SK-N-SH treated with all-trans-retinoic acid at 6 μM for 48 hours (cell line): ENCODE measurements at regions not wholly inside any gene's neighbourhood (a gene's known extent, or its start where the extent isn't known, plus 50 kb on each side); places are given as distances from the start of the nearest gene placed in this dataset.

Source experiments
- ATAC-seq: fragments of 200-7000 bp; cut with Tn5 transposase; 3 replicates; pipeline ENCODE4 v1.9.1; 2020; ENCODE audit warnings: mild to moderate bottlenecking, moderate library complexity
- ARNTL ChIP-seq: fragments of 450-650 bp; formaldehyde crosslinking; IDR thresholded peaks from 2 replicates; pipeline ENCODE4 v1.5.0; 2020; ENCODE audit warnings: low read depth, mild to moderate bottlenecking, moderate library complexity, borderline replicate concordance
- BACH2 ChIP-seq: fragments of 250-450 bp; sonication (Bioruptor Pico); IDR thresholded peaks from 2 replicates; pipeline ENCODE4 v1.9.0; 2021; ENCODE audit warnings: mild to moderate bottlenecking, borderline replicate concordance
- CREB5 ChIP-seq: fragments of 250-450 bp; sonication (Bioruptor Pico); IDR thresholded peaks from 2 replicates; pipeline ENCODE4 v1.5.1; 2020; ENCODE audit warnings: low read depth, mild to moderate bottlenecking, moderate library complexity
- CSDC2 ChIP-seq: fragments of 250-450 bp; sonication (Bioruptor Pico); IDR thresholded peaks from 2 replicates; pipeline ENCODE4 v1.5.0; 2020; ENCODE audit warnings: mild to moderate bottlenecking, moderate library complexity
- CSRNP3 ChIP-seq: fragments of 250-450 bp; sonication (Bioruptor Pico); IDR thresholded peaks from 2 replicates; pipeline ENCODE4 v1.5.1; 2021; ENCODE audit warnings: mild to moderate bottlenecking, moderate library complexity
- ESRRG ChIP-seq: fragments of 250-450 bp; sonication (Bioruptor Pico); IDR thresholded peaks from 2 replicates; pipeline ENCODE4 v1.6.1; 2021; ENCODE audit warnings: mild to moderate bottlenecking
- GLIS3 ChIP-seq: fragments of 250-450 bp; sonication (Bioruptor Pico); IDR thresholded peaks from 2 replicates; pipeline ENCODE4 v1.5.0; 2020; ENCODE audit warnings: mild to moderate bottlenecking, moderate library complexity
- ISL1 ChIP-seq: fragments of 250-450 bp; sonication (Bioruptor Pico); IDR thresholded peaks from 2 replicates; pipeline ENCODE4 v2.1.2; 2022; ENCODE audit warnings: mild to moderate bottlenecking, moderate library complexity
- OSR1 ChIP-seq: fragments of 250-450 bp; sonication (Bioruptor Pico); IDR thresholded peaks from 2 replicates; pipeline ENCODE4 v1.8.0; 2022; ENCODE audit warnings: moderate library complexity, mild to moderate bottlenecking, inconsistent platforms
- PATZ1 ChIP-seq: fragments of 250-450 bp; sonication (Bioruptor Pico); IDR thresholded peaks from 2 replicates; pipeline ENCODE4 v1.8.0; 2020; ENCODE audit warnings: mild to moderate bottlenecking, moderate library complexity, borderline replicate concordance
- PPARA ChIP-seq: fragments of 250-450 bp; sonication (Bioruptor Pico); IDR thresholded peaks from 2 replicates; pipeline ENCODE4 v1.5.0; 2020; ENCODE audit warnings: mild to moderate bottlenecking, borderline replicate concordance
- SNAI2 ChIP-seq: fragments of 250-450 bp; sonication (Bioruptor Pico); IDR thresholded peaks from 2 replicates; pipeline ENCODE4 v1.5.0; 2020; ENCODE audit warnings: mild to moderate bottlenecking, moderate library complexity
- TCF4 ChIP-seq: fragments of 250-450 bp; sonication (Bioruptor Pico); IDR thresholded peaks from 2 replicates; pipeline ENCODE4 v1.8.0; 2021; ENCODE audit warnings: mild to moderate bottlenecking, moderate library complexity, borderline replicate concordance
- TOX ChIP-seq: fragments of 250-450 bp; sonication (Bioruptor Pico); IDR thresholded peaks from 2 replicates; pipeline ENCODE4 v1.8.0; 2021; ENCODE audit warnings: mild to moderate bottlenecking, moderate library complexity, borderline replicate concordance
- TSHZ2 ChIP-seq: fragments of 250-450 bp; sonication (Bioruptor Pico); IDR thresholded peaks from 2 replicates; pipeline ENCODE4 v1.5.0; 2020; ENCODE audit warnings: mild to moderate bottlenecking, moderate library complexity
- ZC3H10 ChIP-seq: fragments of 250-450 bp; sonication (Bioruptor Pico); IDR thresholded peaks from 2 replicates; pipeline ENCODE4 v1.5.1; 2021; ENCODE audit warnings: mild to moderate bottlenecking, moderate library complexity
- ZFP3 ChIP-seq: fragments of 250-450 bp; sonication (Bioruptor Pico); IDR thresholded peaks from 2 replicates; pipeline ENCODE4 v1.5.0; 2020; ENCODE audit warnings: mild to moderate bottlenecking, moderate library complexity
- ZFP30 ChIP-seq: fragments of 450-650 bp; formaldehyde crosslinking; IDR thresholded peaks from 2 replicates; pipeline ENCODE4 v1.5.0; 2022; ENCODE audit warnings: mild to moderate bottlenecking, moderate library complexity
- ZNF565 ChIP-seq: fragments of 450-650 bp; formaldehyde crosslinking; conservative IDR thresholded peaks from 2 replicates; pipeline ENCODE4 v1.5.0; 2020; ENCODE audit warnings: low read depth, mild to moderate bottlenecking, moderate library complexity
- ZNF70 ChIP-seq: fragments of 450-650 bp; formaldehyde crosslinking; IDR thresholded peaks from 2 replicates; pipeline ENCODE4 v1.5.0; 2020; ENCODE audit warnings: mild to moderate bottlenecking, moderate library complexity
- ZNF8 ChIP-seq: fragments of 450-650 bp; formaldehyde crosslinking; IDR thresholded peaks from 2 replicates; pipeline ENCODE4 v1.5.0; 2020; ENCODE audit warnings: mild to moderate bottlenecking, moderate library complexity
- TF ChIP-seq, protein P1 (sequence below): fragments of 250-450 bp; sonication (Bioruptor Pico); IDR thresholded peaks from 2 replicates; pipeline ENCODE4 v1.8.0; 2021; ENCODE audit warnings: low read depth, mild to moderate bottlenecking, moderate library complexity, borderline replicate concordance

- TF ChIP-seq ZNF70 = no peak
- no peak for TF ChIP-seq ESRRG (CRISPR knock-in tag)
- no peak for TF ChIP-seq SNAI2
- TF ChIP-seq ZFP3 (CRISPR knock-in tag) = no peak
- no peak for TF ChIP-seq ZNF565 (CRISPR knock-in tag)
- no peak for TF ChIP-seq PPARA (CRISPR knock-in tag)
- TF ChIP-seq TCF4 = no peak
- TF ChIP-seq CSDC2 (CRISPR knock-in tag) = no peak
- no peak for TF ChIP-seq TSHZ2 (CRISPR knock-in tag)
- no peak for TF ChIP-seq CSRNP3
- no peak for TF ChIP-seq PATZ1 (CRISPR knock-in tag)
- no peak for TF ChIP-seq CREB5 (CRISPR knock-in tag)
- no peak for TF ChIP-seq TOX
- TF ChIP-seq BACH2 (CRISPR knock-in tag) = no peak
- TF ChIP-seq, protein P1, sequence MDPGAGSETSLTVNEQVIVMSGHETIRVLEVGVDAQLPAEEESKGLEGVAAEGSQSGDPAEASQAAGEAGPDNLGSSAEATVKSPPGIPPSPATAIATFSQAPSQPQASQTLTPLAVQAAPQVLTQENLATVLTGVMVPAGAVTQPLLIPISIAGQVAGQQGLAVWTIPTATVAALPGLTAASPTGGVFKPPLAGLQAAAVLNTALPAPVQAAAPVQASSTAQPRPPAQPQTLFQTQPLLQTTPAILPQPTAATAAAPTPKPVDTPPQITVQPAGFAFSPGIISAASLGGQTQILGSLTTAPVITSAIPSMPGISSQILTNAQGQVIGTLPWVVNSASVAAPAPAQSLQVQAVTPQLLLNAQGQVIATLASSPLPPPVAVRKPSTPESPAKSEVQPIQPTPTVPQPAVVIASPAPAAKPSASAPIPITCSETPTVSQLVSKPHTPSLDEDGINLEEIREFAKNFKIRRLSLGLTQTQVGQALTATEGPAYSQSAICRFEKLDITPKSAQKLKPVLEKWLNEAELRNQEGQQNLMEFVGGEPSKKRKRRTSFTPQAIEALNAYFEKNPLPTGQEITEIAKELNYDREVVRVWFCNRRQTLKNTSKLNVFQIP (CRISPR knock-in tag) = no peak
- TF ChIP-seq OSR1 (CRISPR knock-in tag) = no peak
- no peak for TF ChIP-seq GLIS3 (CRISPR knock-in tag)
- TF ChIP-seq ZNF8 = no peak
- no peak for TF ChIP-seq ARNTL (CRISPR knock-in tag)
- no peak for TF ChIP-seq ZC3H10 (CRISPR knock-in tag)
- ATAC-seq = peak; percentile 33; the same call in 1 of the 3 replicates
These were observed 71.2 kb downstream of the FAM43A start for GRCh38 chr3:194756791-194757325.

GRCh38 chr3:194757647-194758061 lies 72.0 kb downstream of the FAM43A start:
- peak; percentile 48 for ATAC-seq
- TF ChIP-seq ISL1 (CRISPR knock-in tag) = peak; percentile 39
- TF ChIP-seq TCF4 = 0 out of 2 replicates have a peak, but pooled peaks have one; percentile 20
- no peak for TF ChIP-seq BACH2 (CRISPR knock-in tag)
- TF ChIP-seq SNAI2 = no peak
- TF ChIP-seq ESRRG (CRISPR knock-in tag) = no peak
- no peak for TF ChIP-seq ZFP3 (CRISPR knock-in tag)
- TF ChIP-seq ARNTL (CRISPR knock-in tag) = no peak

GRCh38 chr3:194758716-194759115 lies 73.0 kb downstream of the FAM43A start:
- ATAC-seq = no peak
- TF ChIP-seq ZC3H10 (CRISPR knock-in tag) (no peak), CREB5 (CRISPR knock-in tag) (no peak), ZNF70 (no peak), ZNF8 (no peak), ZFP30 (CRISPR knock-in tag) (no peak), ZFP3 (CRISPR knock-in tag) (no peak), PPARA (CRISPR knock-in tag) (no peak), ISL1 (CRISPR knock-in tag) (no peak), ESRRG (CRISPR knock-in tag) (no peak), CSRNP3 (no peak), GLIS3 (CRISPR knock-in tag) (no peak), TOX (no peak)
- TF ChIP-seq, protein P1 (CRISPR knock-in tag) = no peak
